Stimulated activated CD4-positive, alpha-beta T cell treated with anti-CD3 and anti-CD28 coated beads, Interleukin-12 subunit alpha, Interleukin-12 subunit beta, amount 100 ng/mL, for 24 hours (primary cell): ENCODE measurements at regions not wholly inside any gene's neighbourhood (a gene's known extent, or its start where the extent isn't known, plus 50 kb on each side); places are given as distances from the start of the nearest gene placed in this dataset.

Experiments used
- DNase-seq, 2 experiments: peaks; one replicate each; pipeline ENCODE4 v3.0.0-alpha.2; 2020; ENCODE audit warnings: low read depth in 2 of 2

DNA sequence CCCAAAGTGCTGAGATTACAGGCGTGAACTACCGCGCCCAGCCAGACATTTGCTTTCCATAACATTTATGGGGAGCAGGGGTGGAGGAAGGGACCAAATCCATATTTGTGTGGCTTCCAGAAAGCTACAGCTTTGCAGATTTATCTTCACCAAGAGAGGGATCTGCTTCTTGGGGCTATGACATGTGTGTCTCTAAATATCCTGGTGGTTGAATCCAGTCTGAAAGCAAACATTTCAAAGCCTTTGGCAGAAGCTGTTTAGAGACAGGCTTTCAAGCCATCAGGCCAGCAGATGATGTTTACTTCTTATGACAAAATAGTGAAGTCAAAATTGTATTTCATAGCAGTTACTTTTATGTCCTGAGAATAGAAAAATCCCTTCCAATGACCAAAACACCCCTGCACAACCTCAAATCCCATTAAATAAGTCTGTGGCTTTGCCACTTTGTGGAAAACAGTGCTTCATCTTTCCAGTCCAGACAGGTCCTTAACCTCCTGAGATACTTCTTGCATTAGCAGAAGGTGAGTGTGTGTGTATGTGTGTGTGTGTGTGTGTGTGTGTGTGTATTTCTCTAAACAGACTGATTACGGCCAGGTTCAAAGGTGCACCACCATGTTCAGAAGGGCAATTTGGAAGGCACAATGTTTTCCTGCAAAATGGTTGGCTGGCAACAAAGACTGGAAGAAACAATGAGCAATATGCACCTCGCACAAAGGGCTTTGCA is 191.4 kb upstream of the LRIG1 start:
- no peak for DNase-seq

DNA sequence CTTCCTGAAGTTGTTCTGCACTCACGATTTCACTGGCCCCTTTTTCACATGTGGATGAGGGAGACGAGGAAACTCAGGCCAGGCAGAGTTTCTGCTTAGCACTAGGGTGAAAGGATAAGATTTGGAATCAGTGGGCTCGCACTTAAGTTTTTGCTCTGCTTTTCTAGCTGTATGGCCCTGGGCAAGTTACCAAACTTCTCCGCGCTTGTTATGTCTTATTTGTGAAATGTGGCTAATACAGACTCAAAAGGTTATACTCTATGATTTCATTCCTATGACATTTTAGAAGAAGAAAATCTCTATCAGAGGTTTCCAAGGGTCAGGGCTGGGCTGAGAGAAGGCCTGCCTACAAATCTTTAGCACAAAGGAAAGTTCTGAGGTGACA is 191.9 kb upstream of the LRIG1 start:
- no peak for DNase-seq

DNA sequence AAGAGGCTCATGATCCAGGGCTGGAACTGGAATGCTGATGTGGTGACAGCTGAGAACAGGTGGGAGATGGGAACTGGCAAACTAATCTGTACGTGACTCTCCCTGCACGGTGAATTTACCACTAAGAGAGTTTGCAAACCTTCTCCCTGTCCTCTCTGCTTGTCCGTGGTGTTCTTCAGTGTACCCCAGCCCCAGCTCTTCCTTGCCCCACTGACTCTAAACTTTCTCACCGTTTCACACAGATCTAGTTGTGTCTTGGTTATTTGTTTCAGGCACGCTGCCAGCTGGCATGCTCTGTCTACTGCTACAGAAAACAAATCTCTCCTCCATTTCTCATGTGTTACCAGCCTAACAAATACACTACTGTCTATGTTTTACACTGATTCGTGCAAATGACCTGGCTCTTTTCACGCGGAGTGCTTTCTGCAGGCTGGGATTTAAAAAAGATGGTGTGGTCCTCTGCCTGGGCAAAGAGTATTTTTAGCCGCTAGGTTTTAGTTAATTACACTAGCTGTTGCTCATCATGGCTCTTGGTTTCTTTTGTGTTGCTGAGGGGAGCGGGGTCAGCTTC is 192.7 kb upstream of the LRIG1 start:
- no peak for DNase-seq

DNA sequence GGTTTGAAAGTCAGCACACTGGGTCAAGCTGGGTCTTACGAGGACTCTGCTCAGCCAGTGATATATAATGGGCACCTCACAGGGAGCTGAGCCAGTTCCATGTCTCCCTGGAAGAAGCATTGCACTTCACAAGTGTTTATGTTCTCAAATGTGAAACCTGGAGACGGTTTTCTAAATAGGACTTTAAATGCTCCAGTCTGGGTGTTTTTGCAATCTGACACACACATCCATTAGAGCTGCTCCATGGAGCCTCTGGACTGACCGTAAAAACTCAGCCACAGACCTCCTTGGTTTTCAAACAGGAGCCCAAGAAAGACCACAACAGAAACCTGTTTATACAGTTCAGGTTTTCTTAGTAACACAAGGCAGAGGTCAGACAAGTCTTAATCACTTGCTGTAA is 201.3 kb upstream of the LRIG1 start:
- no peak for DNase-seq

DNA sequence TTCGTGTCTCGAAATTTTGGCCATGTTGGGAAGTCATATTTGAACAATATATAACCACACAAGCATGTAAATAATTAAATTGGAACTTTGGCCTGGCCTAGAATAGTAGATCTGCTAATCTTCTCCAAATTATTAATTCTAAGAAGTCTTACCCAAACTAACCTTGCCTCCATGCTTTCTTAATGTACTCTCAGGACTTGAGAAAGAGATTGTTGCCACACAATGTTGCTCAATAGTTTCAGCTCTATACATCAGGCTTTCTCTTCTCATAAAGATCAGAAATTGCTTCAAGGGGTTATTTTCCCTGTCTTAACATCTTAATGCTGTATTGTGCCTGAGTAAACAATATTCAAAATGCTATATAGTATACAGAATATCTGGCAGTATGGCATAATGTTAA is 202.7 kb upstream of the LRIG1 start:
- no peak for DNase-seq

DNA sequence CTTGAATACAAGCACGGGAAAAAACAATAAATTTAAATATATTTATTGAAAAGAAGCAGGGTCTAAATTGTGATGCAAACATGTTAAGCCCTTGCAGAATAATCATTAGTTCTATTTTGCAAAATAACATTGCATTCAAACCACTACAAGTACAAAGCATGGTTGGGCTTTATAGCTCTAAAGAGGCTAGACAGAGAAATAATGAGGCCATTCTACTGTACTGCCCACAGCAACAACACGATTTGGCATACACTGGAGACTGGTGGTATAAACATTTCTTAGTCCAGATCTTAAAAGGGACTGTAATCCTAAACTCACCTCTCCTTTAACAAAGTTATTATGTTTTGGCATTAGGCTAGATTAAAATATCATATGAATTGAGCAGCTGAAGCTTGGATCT is 204.3 kb upstream of the LRIG1 start:
- no peak for DNase-seq

DNA sequence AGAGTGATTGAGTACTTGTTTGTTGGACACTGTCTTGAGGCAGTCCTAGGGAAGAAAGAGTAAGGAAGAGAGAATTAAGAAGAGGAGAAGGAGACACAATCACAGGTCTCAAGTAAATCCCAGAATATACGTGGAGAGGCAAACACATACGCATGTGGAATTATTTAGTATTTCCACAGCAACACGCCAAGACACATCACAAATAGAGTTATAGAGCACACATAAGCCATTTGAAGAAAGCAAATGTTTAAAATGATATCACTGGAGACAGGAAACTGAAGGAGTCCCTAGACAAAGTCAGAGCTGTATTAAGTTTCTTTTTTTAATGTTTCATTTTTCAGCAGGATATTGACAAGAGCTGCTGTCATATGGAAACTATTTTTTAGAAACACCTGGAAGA is 206.1 kb upstream of the LRIG1 start:
- DNase-seq = no peak

DNA sequence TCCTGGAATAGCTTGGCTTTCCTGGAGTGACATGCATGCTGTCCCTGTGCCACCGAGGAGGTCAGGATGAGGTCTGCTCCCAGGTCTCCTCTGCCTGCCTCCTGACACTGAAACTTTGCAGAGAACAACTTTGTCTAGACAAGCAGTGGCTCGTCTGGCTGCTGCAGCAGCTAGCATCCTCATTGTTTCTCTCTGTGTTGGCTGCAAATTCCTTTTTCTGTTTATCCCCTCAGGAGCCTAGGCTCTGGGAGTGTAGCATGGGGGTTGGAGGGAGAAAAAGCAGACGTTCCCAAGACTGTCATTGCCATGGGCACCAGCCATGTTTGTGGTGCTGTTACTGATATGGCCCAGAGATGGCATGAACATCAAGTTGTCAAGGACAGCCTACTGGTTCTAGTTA is 208.7 kb upstream of the LRIG1 start:
- no peak for DNase-seq

DNA sequence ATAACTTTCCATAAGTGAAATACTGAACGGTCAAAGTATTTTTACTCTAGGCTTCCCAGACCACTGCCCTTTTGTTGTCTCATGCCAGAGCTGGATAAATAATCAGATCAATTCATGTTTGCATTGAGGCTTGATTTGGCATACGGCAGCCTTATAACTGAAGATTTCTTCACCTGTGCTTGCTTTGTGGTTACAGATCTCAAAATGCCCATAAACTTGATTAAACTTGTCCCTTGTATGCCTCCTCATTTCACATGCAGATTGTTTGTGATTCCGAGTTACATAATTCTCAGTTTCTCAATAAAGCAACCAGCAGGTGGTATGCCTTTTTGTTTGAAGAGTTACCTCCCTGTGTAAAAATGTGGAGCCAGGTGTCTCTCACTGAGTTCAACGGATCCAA is 211.4 kb upstream of the LRIG1 start:
- DNase-seq = no peak

DNA sequence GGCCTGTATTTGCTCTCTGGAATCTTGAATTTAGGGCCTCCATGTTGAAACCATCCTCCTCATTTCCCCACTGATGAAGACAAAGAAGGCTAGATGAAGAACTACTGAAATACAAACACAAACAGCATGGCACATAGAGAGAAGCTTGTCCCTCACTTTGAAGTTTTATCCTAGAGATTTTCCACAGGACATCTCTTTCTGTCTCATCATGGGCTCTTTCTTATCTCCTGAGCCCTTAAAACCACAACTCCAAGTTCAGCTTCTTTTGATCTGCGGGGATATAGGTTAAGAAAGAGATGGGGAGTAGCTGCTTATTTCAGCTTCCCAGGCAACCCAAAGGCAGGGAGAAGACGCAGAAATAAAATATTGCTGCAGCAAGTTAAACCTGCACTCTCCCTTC is 213.1 kb upstream of the LRIG1 start:
- DNase-seq = no peak

DNA sequence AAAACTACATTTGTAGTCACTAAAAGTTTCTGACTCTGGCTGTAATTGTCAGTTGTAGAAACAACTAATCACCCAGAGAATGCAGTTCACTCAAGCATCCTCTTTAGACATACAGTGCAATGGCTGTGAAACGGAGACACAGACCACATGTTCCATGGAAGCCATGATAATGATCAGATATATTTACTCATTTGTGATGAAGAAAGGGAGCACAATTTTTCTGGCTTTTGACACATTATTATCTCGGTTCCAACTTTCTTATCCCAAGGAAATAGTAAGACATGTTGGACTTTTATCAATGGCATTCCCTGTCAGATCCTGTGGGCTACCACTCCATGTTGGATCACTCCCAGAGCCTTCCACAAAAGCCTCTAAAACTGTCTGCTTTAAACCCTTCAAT is 215.0 kb upstream of the LRIG1 start:
- DNase-seq = no peak

DNA sequence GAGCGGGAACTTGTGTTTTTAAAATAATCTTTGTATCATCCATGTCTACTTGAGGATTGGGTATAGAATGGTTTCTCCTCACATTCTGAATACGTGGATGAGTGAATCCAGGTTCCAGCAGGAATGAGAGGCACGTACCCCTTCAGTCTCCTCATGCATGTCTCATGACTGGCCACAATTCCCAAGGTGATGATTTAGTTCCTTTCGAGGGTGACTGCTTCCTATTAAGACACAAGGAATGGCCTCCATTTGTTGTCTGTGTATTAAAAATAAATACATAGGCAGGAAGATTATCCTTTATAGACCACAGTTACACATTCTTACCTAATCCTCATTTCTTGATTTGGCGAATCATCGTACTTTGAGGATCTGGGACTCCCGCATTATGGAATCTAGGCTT is 217.0 kb upstream of the LRIG1 start:
- DNase-seq = no peak

DNA sequence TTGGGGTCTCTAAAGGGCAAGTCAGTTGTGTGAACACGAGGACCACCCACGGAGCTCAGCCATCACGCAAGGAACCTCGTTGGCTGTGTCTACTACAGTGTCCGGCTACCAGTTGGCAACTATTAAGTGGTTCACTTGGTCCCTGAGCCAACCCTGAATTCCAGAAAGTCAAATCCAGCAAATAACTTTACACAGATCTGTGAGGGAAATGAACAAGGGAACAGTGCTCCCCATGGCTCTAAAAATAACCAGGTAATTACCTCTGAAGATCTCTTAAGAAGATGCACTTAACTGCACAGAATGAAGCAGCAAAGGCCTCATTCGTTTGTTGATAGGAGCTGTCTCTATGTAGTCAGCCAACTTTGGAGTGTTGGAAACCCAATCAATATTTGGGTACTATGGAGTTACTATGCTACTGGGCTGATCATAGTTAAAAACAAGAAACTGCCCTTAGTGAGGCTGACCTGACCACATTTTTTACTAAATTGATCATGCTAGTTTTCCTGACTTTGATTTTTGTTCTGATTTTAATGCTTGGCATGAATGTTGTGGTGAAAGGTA is 219.1 kb upstream of the LRIG1 start:
- no peak for DNase-seq

DNA sequence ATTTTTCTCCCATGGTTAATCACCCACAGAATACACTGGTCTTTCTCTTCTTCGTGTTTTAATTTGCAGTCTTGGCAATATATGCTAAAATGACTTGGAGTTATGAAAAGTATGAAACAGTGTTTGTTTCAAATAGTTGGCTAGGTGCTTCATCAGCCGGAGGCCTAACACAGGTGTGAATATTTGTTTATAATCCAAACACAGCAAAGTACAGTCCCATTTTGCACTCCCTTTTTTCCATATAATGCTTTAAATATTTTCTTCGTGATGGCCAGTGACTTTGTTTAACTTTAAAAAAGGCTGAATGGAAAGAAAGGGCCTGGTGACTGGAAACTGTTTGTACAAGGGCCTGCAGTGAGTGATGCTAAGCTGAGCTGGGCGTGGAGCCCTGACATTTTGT is 219.7 kb upstream of the LRIG1 start:
- no peak for DNase-seq

DNA sequence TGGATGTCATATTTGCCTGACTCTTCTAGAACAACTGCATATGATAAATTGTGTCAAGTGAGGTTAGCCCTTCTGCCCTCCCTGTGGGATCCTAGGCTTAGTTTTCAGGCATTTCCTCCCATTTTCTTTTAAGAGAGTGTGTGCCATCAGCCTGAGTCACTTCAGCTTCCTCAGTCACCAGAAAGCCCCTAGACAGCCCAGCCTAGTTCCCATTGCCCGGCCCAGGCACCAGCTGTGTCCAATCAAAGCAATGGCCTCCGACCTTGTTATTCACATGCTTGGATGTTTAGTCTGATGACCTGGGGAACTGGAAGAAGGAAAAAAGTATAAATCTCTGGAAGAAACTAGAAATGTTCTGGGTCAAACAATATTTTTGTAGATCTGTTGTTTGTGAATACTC is 221.9 kb upstream of the LRIG1 start:
- no peak for DNase-seq

DNA sequence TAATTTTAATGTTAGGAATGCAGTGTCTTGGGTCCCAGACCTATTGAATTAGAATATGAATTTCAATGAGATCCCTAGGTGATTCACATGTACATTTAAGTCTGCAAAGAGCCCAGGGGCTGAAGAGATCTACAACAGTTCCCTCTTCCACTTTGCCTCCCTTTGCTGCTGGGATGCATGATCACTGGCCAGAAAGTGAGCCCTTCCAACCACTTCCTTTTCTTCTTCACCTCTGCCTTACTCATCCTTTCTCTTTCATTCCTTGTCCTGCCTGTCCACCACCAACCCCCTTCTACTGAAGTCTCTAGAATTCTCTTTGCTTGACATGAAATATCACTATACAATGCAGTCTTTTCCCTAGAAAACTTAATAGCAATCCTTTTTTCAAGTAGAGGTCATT is 222.4 kb upstream of the LRIG1 start:
- DNase-seq = no peak

DNA sequence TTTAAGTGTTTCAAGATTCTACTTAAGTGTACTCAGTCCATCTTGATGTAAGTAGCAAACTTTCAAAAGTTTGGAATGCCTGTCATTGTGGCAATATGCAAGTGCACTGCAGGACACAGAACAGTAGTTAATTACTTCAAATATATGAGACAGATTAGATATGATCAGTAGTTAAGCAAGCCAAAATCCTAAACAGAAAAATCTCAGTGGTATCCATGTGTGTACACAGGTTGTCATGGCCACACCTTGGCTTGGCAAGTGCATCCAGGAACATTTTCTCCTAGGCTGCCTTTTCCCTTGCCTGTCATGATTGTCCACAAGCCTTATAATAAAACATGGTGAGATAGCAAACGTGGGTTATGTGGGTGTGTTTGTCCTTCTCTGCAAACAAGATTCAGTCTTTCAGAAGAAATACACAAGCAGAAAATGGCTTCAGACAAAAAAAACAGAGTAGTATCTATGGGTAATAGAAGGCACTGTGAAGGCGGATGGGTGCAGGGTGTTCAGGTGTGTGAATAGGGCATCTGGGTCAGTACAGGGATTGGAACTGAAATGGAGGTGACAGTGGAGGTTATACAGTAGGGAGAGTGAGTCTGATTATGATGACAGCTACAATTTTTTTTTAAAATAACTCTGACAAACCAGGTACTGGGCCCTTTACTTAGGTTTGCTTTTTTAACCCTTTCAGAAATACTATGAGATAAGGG is 229.0 kb upstream of the LRIG1 start:
- no peak for DNase-seq

DNA sequence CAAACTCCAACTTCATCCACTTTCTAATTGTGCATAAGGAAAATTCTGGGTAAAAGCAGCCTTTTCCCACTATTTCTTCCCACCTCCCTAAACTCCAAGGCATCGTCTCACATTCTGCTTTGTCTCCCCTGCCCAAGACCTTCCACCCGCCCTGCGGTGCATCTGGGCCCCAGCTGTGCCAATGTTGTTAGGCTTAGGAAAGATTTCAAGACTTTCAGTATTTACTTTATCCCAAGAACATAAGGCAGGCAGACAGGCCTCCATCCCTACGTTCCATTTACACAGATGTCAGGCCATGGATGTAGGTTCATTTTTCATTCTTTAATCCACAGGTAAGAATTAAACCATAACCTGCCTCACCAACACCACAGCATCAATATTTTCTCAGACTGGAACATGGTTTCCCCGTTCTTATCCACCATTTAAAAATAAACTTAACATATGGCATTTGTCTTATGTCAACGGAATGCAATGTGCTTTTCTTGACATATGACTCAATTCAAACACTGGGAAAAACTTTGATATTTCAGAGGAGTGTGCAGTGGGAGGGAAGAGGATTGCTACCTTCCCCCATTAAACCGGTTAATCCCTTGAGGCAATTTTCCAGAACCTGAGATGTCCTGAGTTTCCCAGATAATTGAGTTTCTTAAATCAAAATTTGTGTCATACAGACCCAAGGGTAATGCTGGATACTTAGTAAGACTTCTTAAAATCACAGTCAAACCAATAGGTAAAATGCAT is 238.0 kb upstream of the LRIG1 start:
- no peak for DNase-seq

DNA sequence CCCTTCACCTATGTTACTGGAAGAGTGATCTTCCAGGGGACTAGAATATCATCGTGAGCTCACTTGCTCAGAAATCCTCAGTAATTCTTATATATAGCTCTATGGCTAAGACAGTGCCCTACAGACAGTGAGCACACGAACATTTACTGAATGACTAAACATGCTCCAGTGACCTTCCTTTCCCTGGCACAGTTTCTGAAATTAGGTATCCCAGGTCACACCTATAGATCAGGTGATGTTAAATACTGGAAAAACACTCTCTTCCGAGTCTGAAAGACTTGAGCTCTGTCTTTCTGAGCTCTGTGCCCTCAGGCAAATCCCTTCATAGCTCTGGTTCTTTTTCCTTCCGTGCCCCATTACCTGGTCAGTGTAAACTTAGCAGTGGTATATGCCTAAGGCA is 239.4 kb upstream of the LRIG1 start:
- no peak for DNase-seq

DNA sequence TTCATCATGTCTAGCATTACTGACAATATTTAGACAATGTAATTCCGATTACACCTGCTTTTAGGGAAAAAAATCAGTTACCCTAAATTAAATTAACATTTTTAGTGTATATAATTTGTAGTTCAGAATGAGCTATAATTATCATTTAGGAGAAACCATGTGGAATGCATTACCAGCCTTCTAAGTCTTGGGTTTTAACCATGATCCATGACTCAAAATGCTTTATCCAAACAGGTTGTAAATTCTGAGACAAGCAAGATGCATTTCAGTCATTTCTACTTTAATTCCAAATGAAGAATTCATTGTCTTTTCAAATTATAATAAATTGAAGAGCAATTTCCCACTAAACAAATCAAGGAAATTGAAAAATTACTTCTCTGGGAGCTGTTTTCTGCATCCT is 243.7 kb upstream of the LRIG1 start:
- DNase-seq = no peak

DNA sequence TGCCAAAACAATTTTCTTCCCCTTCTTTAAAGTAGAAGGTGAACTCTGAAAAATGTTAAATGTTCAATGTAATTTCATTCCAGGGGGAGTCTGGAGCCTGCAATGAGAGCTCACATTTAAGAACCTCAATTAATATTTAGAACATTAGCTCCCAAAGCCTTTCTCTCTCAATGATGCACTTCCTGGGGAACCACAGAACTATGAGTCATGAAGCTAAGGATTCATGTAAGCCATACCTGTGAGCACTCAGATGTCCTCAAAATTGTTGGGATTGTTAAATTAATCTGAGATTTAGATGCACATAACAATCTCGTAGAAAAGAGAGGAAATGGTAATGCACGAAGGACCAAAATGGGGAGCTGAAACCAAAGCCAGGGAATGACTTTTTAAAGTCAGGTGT is 244.2 kb upstream of the LRIG1 start:
- no peak for DNase-seq

DNA sequence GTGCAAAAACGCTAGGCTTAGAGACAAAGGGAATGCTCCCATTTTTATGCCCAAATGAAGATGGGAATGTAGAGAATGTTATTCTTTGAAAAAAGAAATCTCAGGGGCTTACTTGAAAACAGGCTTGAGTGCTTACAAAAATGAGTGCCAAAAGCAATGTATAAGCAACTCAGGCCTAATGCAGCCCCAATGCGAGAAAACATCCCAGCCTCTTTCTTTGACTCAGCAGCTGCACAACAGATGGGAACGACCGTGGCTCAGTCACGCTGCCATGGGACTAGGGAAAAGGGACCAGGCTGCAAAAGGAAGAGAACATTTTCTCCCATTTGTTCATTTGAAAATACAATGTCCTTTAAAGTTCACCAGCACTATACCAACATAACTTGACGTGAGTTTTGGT is 246.4 kb upstream of the LRIG1 start:
- DNase-seq = no peak

DNA sequence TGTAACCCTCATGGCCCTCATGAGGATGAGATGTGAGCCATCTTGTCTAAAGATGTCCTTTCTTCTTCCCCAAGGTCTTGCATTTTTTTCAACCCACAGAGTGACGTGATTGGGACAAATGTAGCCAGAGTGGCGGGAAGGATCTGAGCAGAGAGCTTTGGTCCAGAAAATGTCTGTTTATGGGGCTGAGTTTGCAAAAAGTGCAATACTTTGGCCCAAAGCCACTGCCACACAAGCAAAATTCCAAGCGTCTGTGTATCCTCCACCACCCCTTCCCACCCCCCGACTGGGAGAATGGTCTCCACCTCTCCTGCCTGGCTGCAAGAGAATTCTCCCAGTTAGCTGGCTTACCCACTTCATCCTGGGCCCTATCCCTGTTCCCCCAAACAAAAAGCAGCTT is 246.9 kb upstream of the LRIG1 start:
- no peak for DNase-seq
